SK-N-SH treated with all-trans-retinoic acid at 6 μM for 48 hours (cell line): ENCODE measurements at regions not wholly inside any gene's neighbourhood (a gene's known extent, or its start where the extent isn't known, plus 50 kb on each side); places are given as distances from the start of the nearest gene placed in this dataset.
"Not testable (repeated sequence)": the region's sequence is repeated elsewhere in the genome, so short reads cannot be mapped to it uniquely, and the experiment has no call there.

ENCODE experiments used
- ATAC-seq: fragments of 200-7000 bp; cut with Tn5 transposase; 3 replicates; pipeline ENCODE4 v1.9.1; 2020; ENCODE audit warnings: mild to moderate bottlenecking, moderate library complexity
- ARNTL ChIP-seq: fragments of 450-650 bp; formaldehyde crosslinking; IDR thresholded peaks from 2 replicates; pipeline ENCODE4 v1.5.0; 2020; ENCODE audit warnings: low read depth, mild to moderate bottlenecking, moderate library complexity, borderline replicate concordance
- BACH2 ChIP-seq: fragments of 250-450 bp; sonication (Bioruptor Pico); IDR thresholded peaks from 2 replicates; pipeline ENCODE4 v1.9.0; 2021; ENCODE audit warnings: mild to moderate bottlenecking, borderline replicate concordance
- CSDC2 ChIP-seq: fragments of 250-450 bp; sonication (Bioruptor Pico); IDR thresholded peaks from 2 replicates; pipeline ENCODE4 v1.5.0; 2020; ENCODE audit warnings: mild to moderate bottlenecking, moderate library complexity
- CSRNP3 ChIP-seq: fragments of 250-450 bp; sonication (Bioruptor Pico); IDR thresholded peaks from 2 replicates; pipeline ENCODE4 v1.5.1; 2021; ENCODE audit warnings: mild to moderate bottlenecking, moderate library complexity
- ESRRG ChIP-seq: fragments of 250-450 bp; sonication (Bioruptor Pico); IDR thresholded peaks from 2 replicates; pipeline ENCODE4 v1.6.1; 2021; ENCODE audit warnings: mild to moderate bottlenecking
- GLIS3 ChIP-seq: fragments of 250-450 bp; sonication (Bioruptor Pico); IDR thresholded peaks from 2 replicates; pipeline ENCODE4 v1.5.0; 2020; ENCODE audit warnings: mild to moderate bottlenecking, moderate library complexity
- ISL1 ChIP-seq: fragments of 250-450 bp; sonication (Bioruptor Pico); IDR thresholded peaks from 2 replicates; pipeline ENCODE4 v2.1.2; 2022; ENCODE audit warnings: mild to moderate bottlenecking, moderate library complexity
- OSR1 ChIP-seq: fragments of 250-450 bp; sonication (Bioruptor Pico); IDR thresholded peaks from 2 replicates; pipeline ENCODE4 v1.8.0; 2022; ENCODE audit warnings: moderate library complexity, mild to moderate bottlenecking, inconsistent platforms
- POU6F1 ChIP-seq: fragments of 250-450 bp; sonication (Bioruptor Pico); IDR thresholded peaks from 2 replicates; pipeline ENCODE4 v1.8.0; 2021; ENCODE audit warnings: low read depth, mild to moderate bottlenecking, moderate library complexity, borderline replicate concordance
- PPARA ChIP-seq: fragments of 250-450 bp; sonication (Bioruptor Pico); IDR thresholded peaks from 2 replicates; pipeline ENCODE4 v1.5.0; 2020; ENCODE audit warnings: mild to moderate bottlenecking, borderline replicate concordance
- RARB ChIP-seq: fragments of 250-450 bp; sonication (Bioruptor Pico); IDR thresholded peaks from 2 replicates; pipeline ENCODE4 v1.8.0; 2021; ENCODE audit warnings: mild to moderate bottlenecking, moderate library complexity
- TCF4 ChIP-seq: fragments of 250-450 bp; sonication (Bioruptor Pico); IDR thresholded peaks from 2 replicates; pipeline ENCODE4 v1.8.0; 2021; ENCODE audit warnings: mild to moderate bottlenecking, moderate library complexity, borderline replicate concordance
- TOX ChIP-seq: fragments of 250-450 bp; sonication (Bioruptor Pico); IDR thresholded peaks from 2 replicates; pipeline ENCODE4 v1.8.0; 2021; ENCODE audit warnings: mild to moderate bottlenecking, moderate library complexity, borderline replicate concordance
- ZC3H10 ChIP-seq: fragments of 250-450 bp; sonication (Bioruptor Pico); IDR thresholded peaks from 2 replicates; pipeline ENCODE4 v1.5.1; 2021; ENCODE audit warnings: mild to moderate bottlenecking, moderate library complexity
- ZFP3 ChIP-seq: fragments of 250-450 bp; sonication (Bioruptor Pico); IDR thresholded peaks from 2 replicates; pipeline ENCODE4 v1.5.0; 2020; ENCODE audit warnings: mild to moderate bottlenecking, moderate library complexity
- ZFP30 ChIP-seq: fragments of 450-650 bp; formaldehyde crosslinking; IDR thresholded peaks from 2 replicates; pipeline ENCODE4 v1.5.0; 2022; ENCODE audit warnings: mild to moderate bottlenecking, moderate library complexity
- ZNF565 ChIP-seq: fragments of 450-650 bp; formaldehyde crosslinking; conservative IDR thresholded peaks from 2 replicates; pipeline ENCODE4 v1.5.0; 2020; ENCODE audit warnings: low read depth, mild to moderate bottlenecking, moderate library complexity
- ZNF70 ChIP-seq: fragments of 450-650 bp; formaldehyde crosslinking; IDR thresholded peaks from 2 replicates; pipeline ENCODE4 v1.5.0; 2020; ENCODE audit warnings: mild to moderate bottlenecking, moderate library complexity
- ZNF8 ChIP-seq: fragments of 450-650 bp; formaldehyde crosslinking; IDR thresholded peaks from 2 replicates; pipeline ENCODE4 v1.5.0; 2020; ENCODE audit warnings: mild to moderate bottlenecking, moderate library complexity
- TF ChIP-seq, protein P1 (sequence below): fragments of 250-450 bp; sonication (Bioruptor Pico); IDR thresholded peaks from 2 replicates; pipeline ENCODE4 v1.5.0; 2020; ENCODE audit warnings: mild to moderate bottlenecking, moderate library complexity
- TF ChIP-seq, protein P2 (sequence below): fragments of 250-450 bp; sonication (Bioruptor Pico); IDR thresholded peaks from 2 replicates; pipeline ENCODE4 v1.8.0; 2020; ENCODE audit warnings: mild to moderate bottlenecking, moderate library complexity, borderline replicate concordance

DNA sequence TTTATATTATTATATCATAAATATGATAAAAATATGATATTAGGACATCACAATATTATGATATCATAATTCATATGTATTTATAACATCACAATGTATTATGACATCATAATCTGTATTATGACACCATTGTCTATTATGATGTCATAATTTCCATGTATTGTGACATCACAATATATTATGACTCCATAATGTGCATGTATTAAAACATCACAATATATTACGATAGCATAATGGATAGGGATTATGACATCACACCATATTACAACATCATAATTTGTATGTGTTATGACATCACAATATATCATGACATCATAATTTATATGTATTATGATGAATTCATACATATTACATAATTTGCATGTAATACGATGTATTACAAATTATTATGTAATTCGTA, 1755.9 kb downstream of the TP53TG3F start:
- ATAC-seq, result no peak
- no peak for TF ChIP-seq RARB
- TF ChIP-seq ESRRG (CRISPR knock-in tag), result no peak
- TF ChIP-seq PPARA, result no peak
- TF ChIP-seq OSR1 (CRISPR knock-in tag), result no peak
- no peak for TF ChIP-seq TCF4 (CRISPR knock-in tag)
- TF ChIP-seq TOX (CRISPR knock-in tag), result no peak
- no peak for TF ChIP-seq ZNF565
- TF ChIP-seq, protein P1, sequence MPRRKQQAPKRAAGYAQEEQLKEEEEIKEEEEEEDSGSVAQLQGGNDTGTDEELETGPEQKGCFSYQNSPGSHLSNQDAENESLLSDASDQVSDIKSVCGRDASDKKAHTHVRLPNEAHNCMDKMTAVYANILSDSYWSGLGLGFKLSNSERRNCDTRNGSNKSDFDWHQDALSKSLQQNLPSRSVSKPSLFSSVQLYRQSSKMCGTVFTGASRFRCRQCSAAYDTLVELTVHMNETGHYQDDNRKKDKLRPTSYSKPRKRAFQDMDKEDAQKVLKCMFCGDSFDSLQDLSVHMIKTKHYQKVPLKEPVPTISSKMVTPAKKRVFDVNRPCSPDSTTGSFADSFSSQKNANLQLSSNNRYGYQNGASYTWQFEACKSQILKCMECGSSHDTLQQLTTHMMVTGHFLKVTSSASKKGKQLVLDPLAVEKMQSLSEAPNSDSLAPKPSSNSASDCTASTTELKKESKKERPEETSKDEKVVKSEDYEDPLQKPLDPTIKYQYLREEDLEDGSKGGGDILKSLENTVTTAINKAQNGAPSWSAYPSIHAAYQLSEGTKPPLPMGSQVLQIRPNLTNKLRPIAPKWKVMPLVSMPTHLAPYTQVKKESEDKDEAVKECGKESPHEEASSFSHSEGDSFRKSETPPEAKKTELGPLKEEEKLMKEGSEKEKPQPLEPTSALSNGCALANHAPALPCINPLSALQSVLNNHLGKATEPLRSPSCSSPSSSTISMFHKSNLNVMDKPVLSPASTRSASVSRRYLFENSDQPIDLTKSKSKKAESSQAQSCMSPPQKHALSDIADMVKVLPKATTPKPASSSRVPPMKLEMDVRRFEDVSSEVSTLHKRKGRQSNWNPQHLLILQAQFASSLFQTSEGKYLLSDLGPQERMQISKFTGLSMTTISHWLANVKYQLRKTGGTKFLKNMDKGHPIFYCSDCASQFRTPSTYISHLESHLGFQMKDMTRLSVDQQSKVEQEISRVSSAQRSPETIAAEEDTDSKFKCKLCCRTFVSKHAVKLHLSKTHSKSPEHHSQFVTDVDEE (CRISPR knock-in tag), result no peak
- TF ChIP-seq BACH2, result no peak
- no peak for TF ChIP-seq ZFP30 (CRISPR knock-in tag)
- no peak for TF ChIP-seq GLIS3 (CRISPR knock-in tag)

- ATAC-seq, result not testable (repeated sequence)
Measured at GRCh38 chr16:35216261-35216660, 1756.8 kb downstream of the TP53TG3F start.

- ATAC-seq, result no peak
- TF ChIP-seq ESRRG (CRISPR knock-in tag) (no peak), TOX (CRISPR knock-in tag) (no peak), CSRNP3 (CRISPR knock-in tag) (no peak), OSR1 (CRISPR knock-in tag) (no peak), RARB (no peak), BACH2 (no peak), ZFP30 (CRISPR knock-in tag) (no peak), ZC3H10 (CRISPR knock-in tag) (no peak), ZNF565 (no peak), PPARA (no peak)
- TF ChIP-seq, protein P2, sequence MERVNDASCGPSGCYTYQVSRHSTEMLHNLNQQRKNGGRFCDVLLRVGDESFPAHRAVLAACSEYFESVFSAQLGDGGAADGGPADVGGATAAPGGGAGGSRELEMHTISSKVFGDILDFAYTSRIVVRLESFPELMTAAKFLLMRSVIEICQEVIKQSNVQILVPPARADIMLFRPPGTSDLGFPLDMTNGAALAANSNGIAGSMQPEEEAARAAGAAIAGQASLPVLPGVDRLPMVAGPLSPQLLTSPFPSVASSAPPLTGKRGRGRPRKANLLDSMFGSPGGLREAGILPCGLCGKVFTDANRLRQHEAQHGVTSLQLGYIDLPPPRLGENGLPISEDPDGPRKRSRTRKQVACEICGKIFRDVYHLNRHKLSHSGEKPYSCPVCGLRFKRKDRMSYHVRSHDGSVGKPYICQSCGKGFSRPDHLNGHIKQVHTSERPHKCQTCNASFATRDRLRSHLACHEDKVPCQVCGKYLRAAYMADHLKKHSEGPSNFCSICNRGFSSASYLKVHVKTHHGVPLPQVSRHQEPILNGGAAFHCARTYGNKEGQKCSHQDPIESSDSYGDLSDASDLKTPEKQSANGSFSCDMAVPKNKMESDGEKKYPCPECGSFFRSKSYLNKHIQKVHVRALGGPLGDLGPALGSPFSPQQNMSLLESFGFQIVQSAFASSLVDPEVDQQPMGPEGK (CRISPR knock-in tag), result no peak
Measured at GRCh38 chr16:35221482-35222185, 1762.2 kb downstream of the TP53TG3F start.

DNA sequence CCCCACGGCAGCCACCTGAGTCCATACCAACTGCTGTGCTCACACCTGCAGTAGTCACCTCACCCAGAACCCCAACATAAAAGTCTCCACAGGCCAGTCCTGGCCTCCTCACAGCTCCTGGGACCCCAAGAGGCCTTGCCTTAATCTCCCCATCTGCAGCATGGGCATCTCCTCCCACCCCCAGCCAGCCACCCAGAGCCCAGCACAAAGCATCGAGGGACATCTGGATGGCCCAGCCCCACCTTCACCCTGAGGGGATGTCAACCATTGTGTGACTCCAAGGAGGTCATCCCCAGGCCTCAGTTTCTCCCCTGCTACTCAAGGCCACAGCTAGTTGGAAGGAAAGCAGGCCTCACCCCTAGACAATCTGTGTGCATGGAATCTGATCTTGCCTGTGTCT, 1775.3 kb downstream of the TP53TG3F start:
- TF ChIP-seq TOX (CRISPR knock-in tag) (no peak), ZFP30 (CRISPR knock-in tag) (no peak), ISL1 (CRISPR knock-in tag) (no peak), ZFP3 (CRISPR knock-in tag) (no peak), OSR1 (CRISPR knock-in tag) (no peak), ZNF70 (CRISPR knock-in tag) (no peak), GLIS3 (CRISPR knock-in tag) (no peak), TCF4 (CRISPR knock-in tag) (no peak), ARNTL (no peak), POU6F1 (CRISPR knock-in tag) (no peak), ZC3H10 (CRISPR knock-in tag) (no peak), ZNF8 (CRISPR knock-in tag) (no peak), ZNF565 (no peak), ESRRG (CRISPR knock-in tag) (no peak), RARB (no peak), CSDC2 (CRISPR knock-in tag) (no peak)
- TF ChIP-seq, protein P1 (CRISPR knock-in tag), result no peak
- TF ChIP-seq, protein P2 (CRISPR knock-in tag), result no peak
- no peak for ATAC-seq
